Endothelial cell of umbilical vein (primary cell): ENCODE measurements at regions not wholly inside any gene's neighbourhood (a gene's known extent, or its start where the extent isn't known, plus 50 kb on each side); places are given as distances from the start of the nearest gene placed in this dataset.

Source experiments
- BruUV-seq: library from RNA; stranded (reverse); fragments of 400-500 nt; replicated peaks from 2 replicates; lab custom pipeline; 2021; lab: Mats Ljungman, UMichigan
- CTCF ChIA-PET: fragments of 300-600, 350-600 bp; sonication (Branson Sonifier 250); formaldehyde crosslinking; loops from one replicate; lab custom pipeline; 2021; ENCODE audit warnings: antibody characterized with exemption, inconsistent platforms; lab: Charles Lee
- POLR2A ChIA-PET: fragments of 300-600, 350-600 bp; sonication (Branson Sonifier 250); formaldehyde crosslinking; loops from one replicate; lab custom pipeline; 2021; ENCODE audit warnings: antibody characterized with exemption, inconsistent platforms; lab: Charles Lee
- DNase-seq: peaks from one replicate; pipeline ENCODE4 v3.0.0-alpha.2; 2011; ENCODE audit warnings: low read depth, low spot score
- FAIRE-seq: peaks from 2 replicates; lab custom pipeline; 2011; peaks lifted over from hg19 to GRCh38; lab: Jason Lieb, UNC
- H2AFZ ChIP-seq: 2 replicates; pipeline ENCODE4 v1.6.0; 2012; ENCODE audit warnings: low read depth, low read length, control low read depth, inconsistent platforms
- H3K27ac ChIP-seq: 2 replicates; pipeline ENCODE4 v1.5.1; 2011; ENCODE audit warnings: low read depth, mild to moderate bottlenecking, control low read depth, low read length, moderate library complexity; ENCODE audit not compliant: insufficient read depth
- H3K27me3 ChIP-seq, 2 experiments: 2 replicates each; pipeline versions ENCODE4 v1.6.0 to v1.6.1; 2011; ENCODE audit warnings: low read length in 2 of 2, mixed read lengths in 1 of 2; ENCODE audit not compliant: control insufficient read depth in 2 of 2, insufficient read depth in 2 of 2
- H3K36me3 ChIP-seq, 2 experiments: 2 replicates in 1 of 2; 3 replicates in 1 of 2; pipeline ENCODE4 v1.5.1; 2011; ENCODE audit warnings: low read length in 2 of 2, mild to moderate bottlenecking in 1 of 2, moderate library complexity in 1 of 2; ENCODE audit not compliant: control insufficient read depth in 2 of 2, insufficient read depth in 2 of 2; ENCODE audit errors: extremely low read depth in 1 of 2
- H3K4me1 ChIP-seq: 3 replicates; pipeline ENCODE4 v1.5.1; 2011; ENCODE audit warnings: mild to moderate bottlenecking, low read length; ENCODE audit not compliant: control insufficient read depth, insufficient read depth; ENCODE audit errors: extremely low read depth
- H3K4me2 ChIP-seq: 2 replicates; pipeline ENCODE4 v1.6.1; 2011; ENCODE audit warnings: low read length, control low read depth, mixed read lengths; ENCODE audit not compliant: insufficient read depth
- H3K4me3 ChIP-seq, 3 experiments: fragments of 200-600 bp in 1 of 3; sonication (generic), shearing (Covaris generic) in 1 of 3; replicated peaks in 1 of 3; 2 replicates each; pipeline ENCODE4 v1.5.1; 2011 to 2016; ENCODE audit warnings: control low read depth in 3 of 3, low read length in 3 of 3, mild to moderate bottlenecking in 2 of 3, inconsistent platforms in 1 of 3, low read depth in 1 of 3, moderate library complexity in 1 of 3; ENCODE audit not compliant: insufficient read depth in 1 of 3
- H3K79me2 ChIP-seq: 2 replicates; pipeline ENCODE4 v1.6.0; 2012; ENCODE audit warnings: low read length, inconsistent platforms; ENCODE audit not compliant: control insufficient read depth, insufficient read depth
- H3K9ac ChIP-seq: replicated peaks from 2 replicates; pipeline ENCODE3; 2011; ENCODE audit warnings: low read length, control low read depth; ENCODE audit not compliant: insufficient read depth; ENCODE audit errors: extremely low read depth
- H3K9me1 ChIP-seq: replicated peaks from 3 replicates; pipeline ENCODE4 v1.6.0; 2011; ENCODE audit warnings: mild to moderate bottlenecking, low read length; ENCODE audit not compliant: control insufficient read depth, insufficient read depth; ENCODE audit errors: extremely low read depth
- H3K9me3 ChIP-seq: replicated peaks from 2 replicates; pipeline ENCODE4 v1.5.1; 2012; ENCODE audit warnings: low read length, inconsistent platforms; ENCODE audit not compliant: control insufficient read depth, insufficient read depth
- H4K20me1 ChIP-seq: replicated peaks from 2 replicates; pipeline ENCODE3; 2011; ENCODE audit warnings: mild to moderate bottlenecking, low read length; ENCODE audit not compliant: control insufficient read depth, insufficient read depth; ENCODE audit errors: extremely low read depth
- EZH2 ChIP-seq: IDR thresholded peaks from 2 replicates; pipeline ENCODE4 v1.6.1; 2012; ENCODE audit warnings: borderline replicate concordance, low read depth, mild to moderate bottlenecking, moderate library complexity, low read length, inconsistent platforms; ENCODE audit not compliant: severe bottlenecking
- FOS ChIP-seq: IDR thresholded peaks from 2 replicates; pipeline ENCODE4 v1.6.1; 2011; ENCODE audit warnings: mild to moderate bottlenecking, low read length, moderate library complexity, borderline replicate concordance; ENCODE audit not compliant: insufficient read depth
- GATA2 ChIP-seq: IDR thresholded peaks from 2 replicates; pipeline ENCODE4 v1.7.0; 2011; ENCODE audit warnings: low read depth, mild to moderate bottlenecking, moderate library complexity, mixed read lengths, low read length; ENCODE audit not compliant: insufficient read length, insufficient read depth
- JUN ChIP-seq: IDR thresholded peaks from 2 replicates; pipeline ENCODE4 v1.6.1; 2011; ENCODE audit warnings: borderline replicate concordance, low read depth; ENCODE audit not compliant: insufficient read length, insufficient read depth
- MYC ChIP-seq: IDR thresholded peaks from one replicate; pipeline ENCODE4 v1.6.1; 2011; ENCODE audit warnings: mild to moderate bottlenecking, low read depth, low read length
- POLR2A ChIP-seq: IDR thresholded peaks from 2 replicates; pipeline ENCODE4 v1.6.1; 2012; ENCODE audit warnings: low read depth, mild to moderate bottlenecking, control low read depth, low read length
- POLR2AphosphoS5 ChIP-seq: IDR thresholded peaks from 2 replicates; pipeline ENCODE4 v1.6.1; 2012; ENCODE audit warnings: low read depth, mild to moderate bottlenecking, control low read depth, low read length, moderate library complexity; ENCODE audit not compliant: insufficient read depth
- dilution Hi-C: fragments of 300-500 bp; cut with MboI; formaldehyde crosslinking; loops from one replicate; pipeline ENCODE4 v1.15.0; 2019; ENCODE audit warnings: low sequenced_read_pairs; ENCODE audit not compliant: extremely low pct_ligation_motif_present
- intact Hi-C: fragments of 100-400 bp; cut with micrococcal nuclease; formaldehyde crosslinking; loops from one replicate; pipeline ENCODE4 v1.10.0; 2022
- TF ChIP-seq, protein P1 (sequence below), 2 donors: IDR thresholded peaks; 1 replicate in 1 of 2; 2 replicates in 1 of 2; pipeline ENCODE4 v1.5.1; 2011; ENCODE audit warnings: low read length in 2 of 2, mild to moderate bottlenecking in 2 of 2, moderate library complexity in 2 of 2, control low read depth in 1 of 2, inconsistent platforms in 1 of 2, low read depth in 1 of 2; ENCODE audit not compliant: insufficient read depth in 1 of 2; ENCODE audit errors: extremely low read depth in 1 of 2

DNA sequence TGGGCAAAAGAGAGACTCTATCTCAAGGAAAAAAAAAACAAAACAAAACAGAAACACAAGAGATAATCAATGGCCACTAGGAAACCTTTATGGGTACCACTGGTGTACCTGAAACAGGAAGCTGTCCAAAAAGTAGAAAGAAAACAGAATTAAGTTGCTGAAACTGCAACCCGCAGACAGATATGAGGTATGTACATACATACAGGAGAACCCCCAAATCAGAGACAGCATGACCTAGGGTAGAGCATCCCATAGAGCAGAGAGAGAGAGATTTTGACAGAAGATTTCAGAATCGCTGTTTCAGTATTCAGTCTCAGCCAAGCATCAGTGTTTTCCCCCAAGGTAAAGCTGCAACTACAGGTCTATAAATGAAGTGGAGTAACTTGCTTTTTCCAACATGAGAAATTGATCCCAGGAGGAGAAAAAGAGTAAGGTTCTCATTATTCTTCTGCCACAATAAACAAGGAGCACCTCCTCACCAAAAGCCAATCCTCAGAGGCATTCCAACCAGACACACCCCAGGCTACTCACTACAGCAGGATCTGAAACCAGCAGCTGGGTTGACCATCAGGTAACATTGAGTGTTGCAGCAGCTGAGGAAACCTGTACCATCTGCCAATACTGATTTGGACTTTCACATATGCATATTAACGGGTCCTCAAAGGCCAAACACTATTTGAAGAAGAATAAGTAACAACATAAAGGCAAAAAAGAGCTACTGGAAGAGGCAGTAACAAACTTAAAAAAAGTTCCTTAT lies 630.0 kb downstream of the TAF11L14 start:
- BruUV-seq, result no TSS peak
- H3K9me1 ChIP-seq, result no peaks in the 10 kb centered on the region
- no peaks in the 10 kb centered on the region for H3K9me3 ChIP-seq
- ChIA-PET POLR2A (no interaction called here), CTCF (no interaction called here)
- H3K36me3 ChIP-seq, result no peaks in the 10 kb centered on the region
- H3K9ac ChIP-seq, result no peak overlapping the region
- H3K27ac ChIP-seq, result no peak overlapping the region
- H3K4me3 ChIP-seq, result no peak overlapping the region
- H2AFZ ChIP-seq, result no peak overlapping the region
- TF ChIP-seq POLR2A (no peak), MYC (no peak), EZH2 (no peak)
- no peak overlapping the region for H3K4me2 ChIP-seq
- H3K4me1 ChIP-seq, result no peaks in the 10 kb centered on the region
- dilution Hi-C loops, result no loop called here
- no peaks in the 10 kb centered on the region for H4K20me1 ChIP-seq
- no peaks in the 10 kb centered on the region for H3K27me3 ChIP-seq
- no peaks in the 10 kb centered on the region for H3K79me2 ChIP-seq
- intact Hi-C loops, result no loop called here
- DNase-seq (no peak), FAIRE-seq (no peak)

DNA sequence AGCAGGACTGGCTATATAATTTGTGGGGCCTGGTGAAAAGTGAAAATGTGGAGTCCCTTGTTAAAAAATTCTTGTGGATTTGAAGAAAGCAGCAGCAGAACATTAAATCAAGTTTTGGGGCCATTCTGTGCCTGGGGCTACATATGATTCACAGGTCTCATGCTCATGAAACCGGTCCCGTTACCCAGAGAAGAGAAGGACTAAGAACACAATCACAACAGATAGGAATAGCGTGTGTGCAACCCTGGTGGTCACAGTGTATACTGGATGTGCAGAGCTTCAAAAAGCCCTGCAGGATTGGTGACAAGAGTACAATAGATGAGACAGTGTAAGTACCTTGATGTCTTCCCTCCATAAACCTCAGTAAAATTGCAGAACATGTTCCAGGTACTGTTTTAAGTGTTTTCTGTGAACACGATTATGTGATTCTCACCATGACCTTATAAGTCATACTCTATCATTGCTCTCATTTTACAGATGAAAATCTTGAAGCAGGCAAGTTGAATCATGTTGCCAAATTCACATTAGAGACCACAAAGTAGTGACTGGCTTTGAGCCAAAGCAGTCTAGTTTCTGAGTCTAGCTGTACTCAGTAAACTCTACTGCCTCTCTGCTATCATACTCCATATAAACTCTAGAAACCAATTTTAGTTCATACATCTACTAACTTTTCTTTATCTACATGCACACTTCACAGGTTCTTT lies 636.5 kb downstream of the TAF11L14 start:
- no peak for TF ChIP-seq GATA2
- no peak for TF ChIP-seq JUN
- TF ChIP-seq FOS, result no peak
- TF ChIP-seq, protein P1, sequence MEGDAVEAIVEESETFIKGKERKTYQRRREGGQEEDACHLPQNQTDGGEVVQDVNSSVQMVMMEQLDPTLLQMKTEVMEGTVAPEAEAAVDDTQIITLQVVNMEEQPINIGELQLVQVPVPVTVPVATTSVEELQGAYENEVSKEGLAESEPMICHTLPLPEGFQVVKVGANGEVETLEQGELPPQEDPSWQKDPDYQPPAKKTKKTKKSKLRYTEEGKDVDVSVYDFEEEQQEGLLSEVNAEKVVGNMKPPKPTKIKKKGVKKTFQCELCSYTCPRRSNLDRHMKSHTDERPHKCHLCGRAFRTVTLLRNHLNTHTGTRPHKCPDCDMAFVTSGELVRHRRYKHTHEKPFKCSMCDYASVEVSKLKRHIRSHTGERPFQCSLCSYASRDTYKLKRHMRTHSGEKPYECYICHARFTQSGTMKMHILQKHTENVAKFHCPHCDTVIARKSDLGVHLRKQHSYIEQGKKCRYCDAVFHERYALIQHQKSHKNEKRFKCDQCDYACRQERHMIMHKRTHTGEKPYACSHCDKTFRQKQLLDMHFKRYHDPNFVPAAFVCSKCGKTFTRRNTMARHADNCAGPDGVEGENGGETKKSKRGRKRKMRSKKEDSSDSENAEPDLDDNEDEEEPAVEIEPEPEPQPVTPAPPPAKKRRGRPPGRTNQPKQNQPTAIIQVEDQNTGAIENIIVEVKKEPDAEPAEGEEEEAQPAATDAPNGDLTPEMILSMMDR (IDR thresholded peaks at IDR 0.05; ENCODE audit: extremely low read depth in 1 of 2, insufficient read depth in 1 of 2, low read depth in 1 of 2, low read length in 2 of 2), result no peak
- TF ChIP-seq POLR2A, result no peak
- no peak for TF ChIP-seq POLR2AphosphoS5
- Histone ChIP-seq H2AFZ (no peak overlapping the region), H3K4me1 (no peaks in the 10 kb centered on the region), H4K20me1 (no peaks in the 10 kb centered on the region), H3K36me3 (no peaks in the 10 kb centered on the region), H3K9ac (no peak overlapping the region), H3K9me3 (no peaks in the 10 kb centered on the region), H3K27me3 (no peaks in the 10 kb centered on the region), H3K9me1 (no peaks in the 10 kb centered on the region), H3K79me2 (no peaks in the 10 kb centered on the region), H3K4me3 (no peak overlapping the region), H3K4me2 (no peak overlapping the region), H3K27ac (no peak overlapping the region)
- no peak for DNase-seq
- dilution Hi-C loops (no loop called here), intact Hi-C loops (no loop called here)
- ChIA-PET POLR2A (no interaction called here), CTCF (no interaction called here)
- no peak for FAIRE-seq
- BruUV-seq, result no TSS peak
